Gastroesophageal sphincter (tissue), 3 donors: ENCODE measurements at regions not wholly inside any gene's neighbourhood (a gene's known extent, or its start where the extent isn't known, plus 50 kb on each side); places are given as distances from the start of the nearest gene placed in this dataset.
"Not testable (repeated sequence)": the region's sequence is repeated elsewhere in the genome, so short reads cannot be mapped to it uniquely, and the experiment has no call there.

Experiments
- EP300 ChIP-seq: sonication (generic); formaldehyde crosslinking; IDR thresholded peaks from one replicate; pipeline ENCODE4 v1.6.1; 2017; ENCODE audit warnings: antibody characterized with exemption, mild to moderate bottlenecking
- POLR2A ChIP-seq, 2 donors: fragments of 450-650 bp; IDR thresholded peaks; one replicate each; pipeline ENCODE4 v1.6.1; 2017; ENCODE audit warnings: antibody characterized with exemption in 2 of 2, mild to moderate bottlenecking in 2 of 2, moderate library complexity in 1 of 2
- POLR2AphosphoS5 ChIP-seq: sonication (generic); formaldehyde crosslinking; IDR thresholded peaks from one replicate; pipeline ENCODE4 v1.6.1; 2017; ENCODE audit warnings: antibody characterized with exemption
- TF ChIP-seq, protein P1 (sequence below), 4 experiments: fragments of 200-600 bp in 2 of 4; fragments of 450-650 bp in 2 of 4; sonication (generic) in 1 of 4; IDR thresholded peaks; one replicate each; pipeline ENCODE4 v1.5.1; 2017 to 2019; ENCODE audit warnings: antibody characterized with exemption in 4 of 4, mild to moderate bottlenecking in 2 of 4, moderate library complexity in 2 of 4

DNA sequence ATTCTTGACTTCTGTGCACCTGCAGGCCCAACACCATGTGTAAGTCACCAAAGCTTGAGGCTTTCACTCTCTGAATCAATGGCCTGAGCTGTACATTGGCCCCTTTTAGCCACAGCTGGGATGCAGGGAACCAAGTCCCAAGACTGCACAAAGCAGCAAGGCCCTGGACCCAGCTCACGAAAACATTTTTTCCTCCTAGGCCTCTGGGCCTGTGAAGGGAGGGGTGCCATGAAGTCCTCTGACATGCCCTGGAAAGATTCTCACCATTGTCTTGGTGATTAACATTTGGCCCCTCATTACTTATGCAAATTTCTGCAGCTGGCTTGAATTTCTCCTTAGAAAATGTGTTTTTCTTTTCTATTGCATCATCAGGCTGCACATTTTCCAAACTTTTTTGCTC is 398.6 kb downstream of the DMRTA1 start:
- TF ChIP-seq, protein P1, sequence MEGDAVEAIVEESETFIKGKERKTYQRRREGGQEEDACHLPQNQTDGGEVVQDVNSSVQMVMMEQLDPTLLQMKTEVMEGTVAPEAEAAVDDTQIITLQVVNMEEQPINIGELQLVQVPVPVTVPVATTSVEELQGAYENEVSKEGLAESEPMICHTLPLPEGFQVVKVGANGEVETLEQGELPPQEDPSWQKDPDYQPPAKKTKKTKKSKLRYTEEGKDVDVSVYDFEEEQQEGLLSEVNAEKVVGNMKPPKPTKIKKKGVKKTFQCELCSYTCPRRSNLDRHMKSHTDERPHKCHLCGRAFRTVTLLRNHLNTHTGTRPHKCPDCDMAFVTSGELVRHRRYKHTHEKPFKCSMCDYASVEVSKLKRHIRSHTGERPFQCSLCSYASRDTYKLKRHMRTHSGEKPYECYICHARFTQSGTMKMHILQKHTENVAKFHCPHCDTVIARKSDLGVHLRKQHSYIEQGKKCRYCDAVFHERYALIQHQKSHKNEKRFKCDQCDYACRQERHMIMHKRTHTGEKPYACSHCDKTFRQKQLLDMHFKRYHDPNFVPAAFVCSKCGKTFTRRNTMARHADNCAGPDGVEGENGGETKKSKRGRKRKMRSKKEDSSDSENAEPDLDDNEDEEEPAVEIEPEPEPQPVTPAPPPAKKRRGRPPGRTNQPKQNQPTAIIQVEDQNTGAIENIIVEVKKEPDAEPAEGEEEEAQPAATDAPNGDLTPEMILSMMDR (IDR thresholded peaks at IDR 0.05), result not testable (repeated sequence)
- not testable (repeated sequence) for TF ChIP-seq EP300; POLR2AphosphoS5; POLR2A (IDR thresholded peaks at IDR 0.05)
